Esophagus muscularis mucosa (tissue), 4 donors: ENCODE measurements at regions not wholly inside any gene's neighbourhood (a gene's known extent, or its start where the extent isn't known, plus 50 kb on each side); places are given as distances from the start of the nearest gene placed in this dataset.

Source experiments
- EP300 ChIP-seq: sonication (generic); formaldehyde crosslinking; IDR thresholded peaks from one replicate; pipeline ENCODE4 v1.6.1; 2017; ENCODE audit warnings: antibody characterized with exemption
- POLR2A ChIP-seq: fragments of 450-650 bp; IDR thresholded peaks from one replicate; pipeline ENCODE4 v1.6.1; 2017; ENCODE audit warnings: antibody characterized with exemption, moderate library complexity, mild to moderate bottlenecking, low read depth
- POLR2AphosphoS5 ChIP-seq, 2 donors: sonication (generic); formaldehyde crosslinking; IDR thresholded peaks; one replicate each; pipeline ENCODE4 v1.6.1; 2017; ENCODE audit warnings: antibody characterized with exemption in 2 of 2
- TF ChIP-seq, protein P1 (sequence below), 3 experiments: fragments of 200-600 bp in 2 of 3; fragments of 450-650 bp in 1 of 3; sonication (generic) in 2 of 3; IDR thresholded peaks; one replicate each; pipeline ENCODE4 v1.5.1; 2017 to 2019; ENCODE audit warnings: antibody characterized with exemption in 3 of 3, mild to moderate bottlenecking in 2 of 3, moderate library complexity in 1 of 3

DNA sequence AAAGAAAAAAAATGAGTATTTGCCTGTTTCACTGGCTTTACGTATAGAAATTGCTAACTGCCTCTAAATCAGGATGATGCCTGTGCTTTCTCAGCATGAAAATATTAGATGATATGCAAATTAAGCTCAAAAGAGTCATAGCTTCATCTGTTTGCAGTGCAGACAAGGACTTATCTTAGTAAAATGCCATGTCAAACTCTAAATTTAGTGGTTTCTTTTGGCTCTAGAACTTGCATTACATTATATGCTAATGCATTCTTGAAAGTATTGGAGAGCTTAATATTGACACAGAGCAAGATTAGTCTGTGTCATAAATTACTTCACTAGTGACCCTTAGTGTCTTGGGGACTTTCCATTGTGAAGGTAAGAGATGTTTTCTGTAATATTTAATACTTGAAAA lies 1109.1 kb upstream of the NRXN1 start:
- TF ChIP-seq, protein P1, sequence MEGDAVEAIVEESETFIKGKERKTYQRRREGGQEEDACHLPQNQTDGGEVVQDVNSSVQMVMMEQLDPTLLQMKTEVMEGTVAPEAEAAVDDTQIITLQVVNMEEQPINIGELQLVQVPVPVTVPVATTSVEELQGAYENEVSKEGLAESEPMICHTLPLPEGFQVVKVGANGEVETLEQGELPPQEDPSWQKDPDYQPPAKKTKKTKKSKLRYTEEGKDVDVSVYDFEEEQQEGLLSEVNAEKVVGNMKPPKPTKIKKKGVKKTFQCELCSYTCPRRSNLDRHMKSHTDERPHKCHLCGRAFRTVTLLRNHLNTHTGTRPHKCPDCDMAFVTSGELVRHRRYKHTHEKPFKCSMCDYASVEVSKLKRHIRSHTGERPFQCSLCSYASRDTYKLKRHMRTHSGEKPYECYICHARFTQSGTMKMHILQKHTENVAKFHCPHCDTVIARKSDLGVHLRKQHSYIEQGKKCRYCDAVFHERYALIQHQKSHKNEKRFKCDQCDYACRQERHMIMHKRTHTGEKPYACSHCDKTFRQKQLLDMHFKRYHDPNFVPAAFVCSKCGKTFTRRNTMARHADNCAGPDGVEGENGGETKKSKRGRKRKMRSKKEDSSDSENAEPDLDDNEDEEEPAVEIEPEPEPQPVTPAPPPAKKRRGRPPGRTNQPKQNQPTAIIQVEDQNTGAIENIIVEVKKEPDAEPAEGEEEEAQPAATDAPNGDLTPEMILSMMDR (IDR thresholded peaks at IDR 0.05) = no peak
- TF ChIP-seq POLR2A = no peak
- no peak for TF ChIP-seq EP300
- no peak for TF ChIP-seq POLR2AphosphoS5 (IDR thresholded peaks at IDR 0.05)
